ENCODE measurements at regions not wholly inside any gene's neighbourhood (a gene's known extent, or its start where the extent isn't known, plus 50 kb on each side); places are given as distances from the start of the nearest gene placed in this dataset.

DNA sequence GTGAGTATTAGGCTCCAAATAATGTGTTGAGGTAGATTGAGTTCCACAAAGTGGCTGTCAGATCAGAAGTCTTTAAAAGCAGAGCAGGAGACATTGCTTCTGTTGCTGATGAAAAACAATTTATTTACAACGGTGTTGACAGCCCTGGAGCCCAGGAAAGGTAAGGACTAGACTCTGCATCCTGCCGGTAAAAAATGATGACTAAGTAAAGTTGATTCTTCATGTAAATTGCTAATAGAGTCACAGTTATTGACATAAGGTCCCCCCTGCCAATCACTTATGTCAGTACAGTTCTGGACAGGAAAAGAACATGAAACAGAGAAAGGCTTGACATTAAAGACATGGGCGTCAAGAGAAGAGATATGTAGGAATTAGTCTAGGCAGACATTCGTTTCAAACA, 552.5 kb downstream of the HTR1A start:
- TF ChIP-seq, protein P1, sequence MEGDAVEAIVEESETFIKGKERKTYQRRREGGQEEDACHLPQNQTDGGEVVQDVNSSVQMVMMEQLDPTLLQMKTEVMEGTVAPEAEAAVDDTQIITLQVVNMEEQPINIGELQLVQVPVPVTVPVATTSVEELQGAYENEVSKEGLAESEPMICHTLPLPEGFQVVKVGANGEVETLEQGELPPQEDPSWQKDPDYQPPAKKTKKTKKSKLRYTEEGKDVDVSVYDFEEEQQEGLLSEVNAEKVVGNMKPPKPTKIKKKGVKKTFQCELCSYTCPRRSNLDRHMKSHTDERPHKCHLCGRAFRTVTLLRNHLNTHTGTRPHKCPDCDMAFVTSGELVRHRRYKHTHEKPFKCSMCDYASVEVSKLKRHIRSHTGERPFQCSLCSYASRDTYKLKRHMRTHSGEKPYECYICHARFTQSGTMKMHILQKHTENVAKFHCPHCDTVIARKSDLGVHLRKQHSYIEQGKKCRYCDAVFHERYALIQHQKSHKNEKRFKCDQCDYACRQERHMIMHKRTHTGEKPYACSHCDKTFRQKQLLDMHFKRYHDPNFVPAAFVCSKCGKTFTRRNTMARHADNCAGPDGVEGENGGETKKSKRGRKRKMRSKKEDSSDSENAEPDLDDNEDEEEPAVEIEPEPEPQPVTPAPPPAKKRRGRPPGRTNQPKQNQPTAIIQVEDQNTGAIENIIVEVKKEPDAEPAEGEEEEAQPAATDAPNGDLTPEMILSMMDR (IDR thresholded peaks at IDR 0.05), result no peak
- TF ChIP-seq POLR2A (IDR thresholded peaks at IDR 0.05), result no peak

Measured in Peyer's patch (tissue), 4 donors.